NB4 (cell line): ENCODE measurements at regions not wholly inside any gene's neighbourhood (a gene's known extent, or its start where the extent isn't known, plus 50 kb on each side); places are given as distances from the start of the nearest gene placed in this dataset.

Experiments used
- DNase-seq: peaks from one replicate; pipeline ENCODE4 v3.0.0; 2010; ENCODE audit warnings: low read depth
- H3K4me3 ChIP-seq: one replicate; pipeline ENCODE4 v1.5.1; 2011; ENCODE audit warnings: mild to moderate bottlenecking, low read depth, low read length, moderate library complexity
- MAX ChIP-seq: IDR thresholded peaks from 2 replicates; pipeline ENCODE4 v1.6.1; 2011; ENCODE audit warnings: low read depth, low read length
- MYC ChIP-seq: IDR thresholded peaks from 2 replicates; pipeline ENCODE4 v1.6.1; 2011; ENCODE audit warnings: low read depth, low read length
- POLR2A ChIP-seq: IDR thresholded peaks from 2 replicates; pipeline ENCODE4 v1.6.1; 2011; ENCODE audit warnings: mild to moderate bottlenecking; ENCODE audit not compliant: insufficient read length; ENCODE audit errors: extremely low read depth
- TF ChIP-seq, protein P1 (sequence below): IDR thresholded peaks from one replicate; pipeline ENCODE4 v1.5.1; 2012; ENCODE audit warnings: low read depth, low read length

- TF ChIP-seq MAX (no peak), MYC (no peak), POLR2A (no peak)
- TF ChIP-seq, protein P1, sequence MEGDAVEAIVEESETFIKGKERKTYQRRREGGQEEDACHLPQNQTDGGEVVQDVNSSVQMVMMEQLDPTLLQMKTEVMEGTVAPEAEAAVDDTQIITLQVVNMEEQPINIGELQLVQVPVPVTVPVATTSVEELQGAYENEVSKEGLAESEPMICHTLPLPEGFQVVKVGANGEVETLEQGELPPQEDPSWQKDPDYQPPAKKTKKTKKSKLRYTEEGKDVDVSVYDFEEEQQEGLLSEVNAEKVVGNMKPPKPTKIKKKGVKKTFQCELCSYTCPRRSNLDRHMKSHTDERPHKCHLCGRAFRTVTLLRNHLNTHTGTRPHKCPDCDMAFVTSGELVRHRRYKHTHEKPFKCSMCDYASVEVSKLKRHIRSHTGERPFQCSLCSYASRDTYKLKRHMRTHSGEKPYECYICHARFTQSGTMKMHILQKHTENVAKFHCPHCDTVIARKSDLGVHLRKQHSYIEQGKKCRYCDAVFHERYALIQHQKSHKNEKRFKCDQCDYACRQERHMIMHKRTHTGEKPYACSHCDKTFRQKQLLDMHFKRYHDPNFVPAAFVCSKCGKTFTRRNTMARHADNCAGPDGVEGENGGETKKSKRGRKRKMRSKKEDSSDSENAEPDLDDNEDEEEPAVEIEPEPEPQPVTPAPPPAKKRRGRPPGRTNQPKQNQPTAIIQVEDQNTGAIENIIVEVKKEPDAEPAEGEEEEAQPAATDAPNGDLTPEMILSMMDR, result no peak
- DNase-seq, result no peak
- H3K4me3 ChIP-seq, result no peak overlapping the region
Observed at GRCh38 chr2:106745468-106745867, 140.5 kb downstream of the ST6GAL2 start.

DNA sequence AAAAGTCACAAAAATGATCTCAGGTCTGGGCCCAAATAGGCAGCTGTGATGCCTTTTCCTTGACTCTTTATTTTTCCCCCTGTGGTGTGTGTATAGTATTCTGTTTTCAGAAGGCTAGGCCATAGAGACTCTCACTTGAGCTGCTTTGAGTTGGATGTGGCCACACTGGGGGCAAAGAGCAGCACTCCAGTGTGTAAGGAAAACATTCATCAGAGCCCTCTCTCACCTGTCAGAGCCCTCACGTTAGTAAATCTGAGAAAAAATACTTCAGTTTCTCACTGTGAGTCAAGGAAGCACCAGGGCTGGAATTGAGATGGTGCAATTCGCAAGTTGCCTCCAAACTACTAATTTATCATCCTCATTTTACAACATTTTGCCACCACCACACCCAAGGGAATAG is 136.1 kb downstream of the ST6GAL2 start:
- no peak for DNase-seq
- no peak overlapping the region for H3K4me3 ChIP-seq
- TF ChIP-seq MYC (no peak), POLR2A (no peak)
